A673 (cell line): ENCODE measurements at regions not wholly inside any gene's neighbourhood (a gene's known extent, or its start where the extent isn't known, plus 50 kb on each side); places are given as distances from the start of the nearest gene placed in this dataset.
A peak's percentile ranks its signal among the peaks of the same experiment; 100 is the strongest.

Experiments used
- BruUV-seq: library from RNA; stranded (reverse); fragments of 400-500 nt; replicated peaks from 2 replicates; lab custom pipeline; 2021; lab: Mats Ljungman, UMichigan
- CTCF ChIA-PET: fragments of 300-600 bp; sonication (Branson Sonifier 250); formaldehyde crosslinking; loops from one replicate; lab custom pipeline; 2022; ENCODE audit warnings: antibody characterized with exemption; lab: Charles Lee
- POLR2A ChIA-PET: fragments of 300-600 bp; sonication (Branson Sonifier 250); formaldehyde crosslinking; loops from one replicate; lab custom pipeline; 2022; ENCODE audit warnings: antibody characterized with exemption; ENCODE audit not compliant: low non-redundant PET; lab: Charles Lee
- DNase-seq: peaks from one replicate; pipeline ENCODE4 v3.0.0-alpha.2; 2015; ENCODE audit warnings: low spot score
- H3K27ac ChIP-seq: fragments of 200-600 bp; sonication (generic); 2 replicates; pipeline ENCODE4 v1.5.1; 2016; ENCODE audit warnings: mixed run types, low read depth, mild to moderate bottlenecking, mixed read lengths, antibody characterized with exemption, low read length; ENCODE audit not compliant: poor library complexity, severe bottlenecking
- H3K27me3 ChIP-seq: fragments of 200-600 bp; sonication (generic); replicated peaks from 2 replicates; pipeline ENCODE4 v1.6.1; 2017; ENCODE audit warnings: mixed run types, low read depth, mild to moderate bottlenecking, mixed read lengths, antibody characterized with exemption, low read length; ENCODE audit not compliant: insufficient read depth, poor library complexity
- H3K36me3 ChIP-seq: fragments of 200-600 bp; sonication (generic); 2 replicates; pipeline ENCODE4 v1.6.1; 2016; ENCODE audit warnings: mixed run types, mild to moderate bottlenecking, mixed read lengths, antibody characterized with exemption, low read length; ENCODE audit not compliant: insufficient read depth, poor library complexity, severe bottlenecking
- H3K4me1 ChIP-seq: fragments of 200-600 bp; sonication (generic); 2 replicates; pipeline ENCODE4 v1.6.1; 2017; ENCODE audit warnings: mixed run types, mild to moderate bottlenecking, mixed read lengths, antibody characterized with exemption, low read length; ENCODE audit not compliant: insufficient read depth, poor library complexity, severe bottlenecking
- H3K4me3 ChIP-seq: fragments of 200-600 bp; sonication (generic); 2 replicates; pipeline ENCODE4 v1.5.1; 2016; ENCODE audit warnings: low read depth, mixed run types, mild to moderate bottlenecking, mixed read lengths, low read length; ENCODE audit not compliant: poor library complexity, severe bottlenecking
- H3K9me3 ChIP-seq: fragments of 200-600 bp; sonication (generic); 2 replicates; pipeline ENCODE4 v1.6.1; 2016; ENCODE audit warnings: mixed run types, low read depth, mild to moderate bottlenecking, mixed read lengths, antibody characterized with exemption, low read length; ENCODE audit not compliant: poor library complexity, severe bottlenecking
- CTCF ChIP-seq: fragments of 300-800, 200-600 bp; sonication (generic); conservative IDR thresholded peaks from 2 replicates; pipeline ENCODE4 v1.5.1; 2017; ENCODE audit warnings: low read depth, mild to moderate bottlenecking, antibody characterized with exemption, low read length, moderate library complexity, mixed read lengths
- EZH2 ChIP-seq: fragments of 200-600 bp; sonication (generic); IDR thresholded peaks from 2 replicates; pipeline ENCODE4 v1.6.1; 2017; ENCODE audit warnings: borderline replicate concordance, low read depth, mild to moderate bottlenecking, mixed read lengths, antibody characterized with exemption, low read length; ENCODE audit not compliant: poor library complexity, severe bottlenecking
- intact Hi-C: fragments of 100-400 bp; cut with micrococcal nuclease; formaldehyde crosslinking; loops from one replicate; pipeline ENCODE4 v1.10.0; 2022; ENCODE audit not compliant: unreplicated experiment

- H3K27ac ChIP-seq, result no peak overlapping the region
- CTCF ChIA-PET, result no interaction called here
- no peak overlapping the region for H3K4me3 ChIP-seq
- no peaks in the 10 kb centered on the region for H3K27me3 ChIP-seq
- no peak for DNase-seq
- no TSS peak for BruUV-seq
- H3K4me1 ChIP-seq, result peaks cover 34% of the 10 kb centered on the region
- H3K9me3 ChIP-seq, result no peaks in the 10 kb centered on the region
- TF ChIP-seq CTCF (no peak), EZH2 (no peak)
- H3K36me3 ChIP-seq, result no peaks in the 10 kb centered on the region
- intact Hi-C loops, result no loop called here
- POLR2A ChIA-PET, result no interaction called here
These were observed 177.9 kb downstream of the FAM124B start for GRCh38 chr2:224223851-224224555.

GRCh38 chr2:224222974-224223373 lies 178.9 kb downstream of the FAM124B start:
- no peak for DNase-seq
- intact Hi-C loops, result no loop called here
- TF ChIP-seq EZH2, result no peak
- TF ChIP-seq CTCF, result no peak
- Histone ChIP-seq H3K27ac (no peak overlapping the region), H3K27me3 (no peaks in the 10 kb centered on the region), H3K4me3 (no peak overlapping the region), H3K36me3 (no peaks in the 10 kb centered on the region), H3K4me1 (peaks cover 35% of the 10 kb centered on the region), H3K9me3 (no peaks in the 10 kb centered on the region)
- POLR2A ChIA-PET, result interaction anchor here (0.7 kb wide), 1 partner anchor 53 kb away, joined by 4 read pairs; no protein-coding TSS in a partner anchor
- no TSS peak for BruUV-seq
- CTCF ChIA-PET, result no interaction called here

- H3K27me3 ChIP-seq, result no peaks in the 10 kb centered on the region
- H3K36me3 ChIP-seq, result no peaks in the 10 kb centered on the region
- CTCF ChIA-PET, result no interaction called here
- TF ChIP-seq CTCF (no peak), EZH2 (no peak)
- peak; percentile 49 for DNase-seq
- intact Hi-C loops, result no loop called here
- no TSS peak for BruUV-seq
- H3K4me1 ChIP-seq, result peaks cover 35% of the 10 kb centered on the region
- no peak overlapping the region for H3K4me3 ChIP-seq
- H3K27ac ChIP-seq, result no peak overlapping the region
- no peaks in the 10 kb centered on the region for H3K9me3 ChIP-seq
- POLR2A ChIA-PET, result no interaction called here
These were observed 179.6 kb downstream of the FAM124B start for GRCh38 chr2:224222291-224222690.
